GM21717 (cell line): ENCODE measurements at regions not wholly inside any gene's neighbourhood (a gene's known extent, or its start where the extent isn't known, plus 50 kb on each side); places are given as distances from the start of the nearest gene placed in this dataset.

ENCODE experiments used
- ATAC-seq: cut with Tn5 transposase; IDR thresholded peaks from one replicate; pipeline ENCODE4 v1.9.1; 2021; ENCODE audit warnings: mild to moderate bottlenecking, moderate library complexity; ENCODE audit not compliant: unreplicated experiment

DNA sequence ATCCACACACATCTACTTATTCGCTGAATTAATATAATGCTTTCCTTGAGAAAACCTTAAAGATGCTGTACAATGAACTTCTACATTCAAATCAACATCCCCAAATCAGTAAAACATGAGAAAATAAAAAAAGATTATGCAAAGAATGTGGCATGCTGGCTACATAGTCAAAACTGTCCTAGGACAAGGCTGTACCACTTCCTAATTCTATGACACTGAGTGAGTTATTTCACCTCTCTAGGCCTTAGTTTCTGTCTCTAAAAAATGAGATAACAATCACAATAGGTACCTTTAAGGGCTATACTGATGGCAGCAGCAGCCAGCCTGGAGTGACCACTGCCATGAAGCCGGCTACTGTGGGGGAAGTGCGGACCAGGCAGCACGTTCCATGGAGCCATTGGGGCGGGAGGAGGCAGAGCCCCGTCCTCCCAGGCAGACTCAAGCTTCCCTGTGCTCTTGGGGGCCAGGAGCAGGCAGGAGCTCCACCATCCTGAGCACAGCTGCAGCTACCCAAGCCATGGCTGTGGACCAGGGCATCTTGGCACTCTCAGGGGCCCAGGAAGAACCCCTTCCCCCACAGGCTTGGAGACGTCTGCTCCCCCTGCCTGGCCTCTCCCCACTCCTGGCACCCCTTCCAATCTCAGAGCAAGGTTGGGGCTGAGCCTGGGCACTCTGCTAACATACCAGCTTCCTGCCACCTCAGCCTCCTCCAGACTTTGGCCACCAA lies 110.2 kb downstream of the ELAPOR2 start:
- peak; percentile 95 for ATAC-seq

DNA sequence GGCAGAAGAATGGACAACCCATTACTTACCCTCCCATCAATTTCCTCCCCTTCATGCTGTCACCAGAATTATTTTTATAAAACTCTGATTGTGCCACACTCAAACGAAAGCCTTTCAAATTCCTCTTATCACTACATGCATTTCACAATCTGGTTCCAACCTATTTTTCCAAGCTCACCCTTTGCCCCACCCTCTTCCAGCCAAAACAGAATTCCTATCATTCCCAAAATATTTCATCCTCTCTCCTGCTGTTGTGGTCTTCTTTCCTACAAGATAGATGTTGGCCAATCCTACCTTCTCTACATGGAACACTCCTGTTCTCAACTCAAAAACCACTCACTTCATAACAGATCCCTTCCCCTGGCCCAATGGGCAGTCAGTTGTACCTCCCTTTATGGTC lies 111.5 kb downstream of the ELAPOR2 start:
- ATAC-seq = no peak

DNA sequence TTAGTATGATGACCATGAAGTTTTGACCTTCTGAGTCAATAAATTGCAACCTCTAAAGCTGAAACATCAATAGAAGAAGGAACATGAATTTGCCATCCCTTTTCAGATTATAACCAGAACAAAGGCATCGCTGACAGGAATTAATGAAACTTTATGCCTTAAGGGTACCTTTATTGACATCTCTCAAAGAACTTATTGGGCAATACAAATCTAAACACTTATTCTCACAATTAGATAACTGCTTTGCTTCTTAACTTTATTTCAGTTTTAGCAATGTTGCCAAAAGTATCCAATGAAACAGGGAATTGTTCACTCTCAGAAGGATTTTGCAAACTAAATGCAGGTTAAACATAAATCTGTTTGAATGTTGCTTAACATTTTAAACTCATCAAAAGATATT lies 116.0 kb downstream of the ELAPOR2 start:
- ATAC-seq = no peak

- ATAC-seq = no peak
Observed at GRCh38 chr7:86942995-86943394, 116.5 kb downstream of the ELAPOR2 start.

DNA sequence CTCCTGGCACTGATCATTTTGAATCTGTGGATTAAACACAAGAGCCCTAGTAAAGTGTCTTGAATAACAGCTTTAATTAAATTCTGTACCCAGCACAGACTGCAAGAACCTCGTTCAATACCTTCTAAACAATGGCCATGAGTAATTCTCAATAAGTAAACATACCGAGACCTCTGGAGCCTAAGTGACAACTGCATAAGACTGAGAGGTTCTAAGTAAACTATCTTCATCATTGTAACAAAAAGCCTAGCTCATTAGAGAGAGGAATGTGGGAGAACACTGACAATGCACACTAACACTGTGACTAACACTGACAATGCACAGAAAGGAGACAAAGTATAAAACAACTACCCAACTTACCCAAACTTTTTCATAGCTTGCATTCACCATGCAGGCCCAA lies 117.4 kb downstream of the ELAPOR2 start:
- no peak for ATAC-seq

- peak; percentile 80 for ATAC-seq
Observed at GRCh38 chr7:86939197-86939814, 120.1 kb downstream of the ELAPOR2 start.

DNA sequence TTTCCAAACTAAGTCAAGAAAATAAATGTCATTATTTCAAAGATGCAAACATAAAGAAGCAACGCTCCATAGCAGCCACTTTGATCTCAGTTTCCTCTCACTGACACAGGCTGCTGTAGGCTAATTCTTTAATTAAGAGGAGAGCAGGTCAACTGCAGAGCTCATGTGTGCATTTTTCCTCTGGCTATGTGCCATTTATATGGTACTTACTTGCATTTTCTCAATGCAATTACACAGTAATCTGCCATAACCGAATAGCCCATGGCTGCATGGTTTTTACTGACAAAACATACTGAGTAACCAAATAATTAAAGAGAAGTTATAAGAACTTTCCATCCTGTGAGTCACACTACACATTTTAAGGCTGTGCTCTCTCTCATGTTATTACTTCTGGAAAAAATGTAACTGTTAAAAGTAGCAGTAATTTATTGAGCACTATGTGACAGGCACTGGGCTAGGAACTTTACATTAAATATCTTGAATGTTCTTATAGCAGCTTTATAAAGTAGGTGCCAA lies 122.0 kb downstream of the ELAPOR2 start:
- no peak for ATAC-seq

GRCh38 chr7:86933295-86933845 lies 126.1 kb downstream of the ELAPOR2 start:
- no peak for ATAC-seq

DNA sequence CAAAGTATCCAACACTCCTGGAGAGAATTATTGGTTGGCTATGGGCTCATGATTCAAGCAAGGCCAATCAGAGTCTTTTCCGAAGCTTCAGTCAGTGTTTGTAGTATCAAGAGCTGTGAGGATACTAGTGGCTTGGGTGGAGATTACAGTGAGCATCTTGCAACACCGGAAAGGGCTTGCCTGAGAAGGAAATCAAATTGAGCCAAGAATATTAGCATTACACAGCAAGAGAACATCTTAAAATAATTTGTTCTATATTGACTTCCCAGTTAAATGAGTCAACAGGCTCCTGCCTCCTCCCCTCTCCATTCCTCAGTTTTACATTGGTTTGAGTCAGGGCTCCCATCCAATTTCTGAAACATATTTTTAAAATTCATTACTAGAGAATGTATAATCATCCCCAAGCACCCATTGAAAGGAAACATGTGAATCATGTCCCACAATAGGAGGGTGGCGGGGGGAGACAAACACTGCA lies 127.4 kb downstream of the ELAPOR2 start:
- no peak for ATAC-seq

- peak; percentile 43 for ATAC-seq
Observed at GRCh38 chr7:86931439-86931838, 128.0 kb downstream of the ELAPOR2 start.

- ATAC-seq = no peak
Observed at GRCh38 chr7:86930554-86931307, 128.7 kb downstream of the ELAPOR2 start.

GRCh38 chr7:86929293-86930109 lies 130.0 kb downstream of the ELAPOR2 start:
- ATAC-seq = peak; percentile 52

DNA sequence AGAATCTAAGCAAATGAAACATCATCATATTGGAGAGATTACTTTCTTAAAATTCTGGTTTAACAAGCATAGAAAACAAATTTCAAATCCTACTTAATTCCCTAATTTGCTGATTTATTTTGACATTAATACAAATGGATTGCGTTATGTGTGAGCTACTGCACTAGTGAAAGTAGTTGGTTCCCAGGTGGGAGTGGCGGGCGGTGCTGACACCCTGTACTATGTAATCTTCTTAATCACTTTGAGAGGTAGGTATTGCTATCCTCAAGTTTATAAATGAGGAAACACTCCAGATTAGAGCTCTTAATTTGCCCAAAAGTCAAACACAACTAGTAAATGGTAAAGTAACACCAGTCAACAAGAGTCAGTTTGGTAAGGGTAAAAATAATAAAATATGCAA lies 131.1 kb downstream of the ELAPOR2 start:
- no peak for ATAC-seq

DNA sequence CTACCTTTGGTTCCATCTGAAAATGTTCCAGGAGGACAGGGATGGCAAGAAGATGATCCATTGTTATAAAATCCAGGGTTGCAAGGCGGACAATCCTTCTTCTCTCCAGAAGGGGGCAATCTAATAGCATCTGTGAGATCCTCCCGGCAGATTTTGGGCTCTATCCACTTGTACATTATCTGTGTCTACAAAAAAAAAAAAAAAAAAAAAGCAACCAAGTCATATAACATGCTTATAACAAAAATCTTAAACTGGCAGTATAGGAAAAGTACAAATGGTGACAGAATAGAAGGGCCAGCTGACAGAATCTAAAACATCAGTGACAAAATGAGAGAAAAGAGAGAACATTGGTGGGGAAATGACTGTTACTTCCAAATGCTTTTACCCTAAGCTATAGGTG lies 132.7 kb downstream of the ELAPOR2 start:
- ATAC-seq = no peak

- no peak for ATAC-seq
Observed at GRCh38 chr7:86925221-86925620, 134.2 kb downstream of the ELAPOR2 start.

- no peak for ATAC-seq
Observed at GRCh38 chr7:86923527-86923926, 135.9 kb downstream of the ELAPOR2 start.

GRCh38 chr7:86920154-86920553 lies 139.3 kb downstream of the ELAPOR2 start:
- ATAC-seq = no peak

DNA sequence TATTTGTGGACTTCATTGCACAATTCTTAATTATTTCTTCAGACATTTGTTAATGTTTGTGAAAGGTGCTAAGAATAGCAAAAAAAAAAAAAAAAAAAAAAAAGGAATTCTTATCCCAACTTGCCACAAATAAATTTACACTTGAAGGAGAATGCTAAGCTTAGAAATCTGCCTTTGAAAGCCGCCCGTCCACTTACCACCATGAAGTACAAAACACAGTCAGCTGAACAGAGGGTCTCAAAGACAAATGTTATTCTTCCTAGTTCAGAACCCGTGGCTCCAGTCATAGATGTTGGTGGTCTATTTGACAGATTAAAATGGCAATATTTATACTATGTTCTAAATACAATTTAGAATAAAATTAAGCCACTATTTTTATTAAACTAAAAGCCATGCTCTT lies 141.2 kb downstream of the ELAPOR2 start:
- ATAC-seq = no peak

DNA sequence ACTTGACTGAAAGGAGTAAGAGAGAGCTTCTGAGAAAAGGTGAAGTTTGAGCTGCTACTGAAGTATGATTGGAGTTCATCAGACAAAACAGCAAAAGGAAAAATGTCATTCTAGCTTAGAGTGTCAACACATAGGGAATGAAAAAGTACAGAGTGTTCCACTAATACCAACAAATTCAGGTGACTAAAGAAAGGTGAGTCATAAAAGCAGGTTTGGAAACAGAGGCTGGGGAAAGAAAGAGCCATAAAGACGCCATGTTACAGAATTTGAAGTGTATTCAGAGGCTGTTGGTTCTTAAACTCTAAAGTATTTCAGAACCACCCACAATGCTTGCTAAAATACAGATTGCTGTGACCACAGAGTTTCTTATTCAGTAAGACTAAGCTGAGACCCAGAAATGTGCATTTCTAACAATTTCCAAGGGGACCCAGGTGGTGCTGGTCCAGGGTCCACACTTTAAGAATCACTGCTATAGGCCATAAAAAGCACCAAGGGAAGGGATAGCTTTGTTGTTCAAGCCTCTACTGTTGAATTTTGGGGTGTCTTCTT lies 143.1 kb downstream of the ELAPOR2 start:
- no peak for ATAC-seq

DNA sequence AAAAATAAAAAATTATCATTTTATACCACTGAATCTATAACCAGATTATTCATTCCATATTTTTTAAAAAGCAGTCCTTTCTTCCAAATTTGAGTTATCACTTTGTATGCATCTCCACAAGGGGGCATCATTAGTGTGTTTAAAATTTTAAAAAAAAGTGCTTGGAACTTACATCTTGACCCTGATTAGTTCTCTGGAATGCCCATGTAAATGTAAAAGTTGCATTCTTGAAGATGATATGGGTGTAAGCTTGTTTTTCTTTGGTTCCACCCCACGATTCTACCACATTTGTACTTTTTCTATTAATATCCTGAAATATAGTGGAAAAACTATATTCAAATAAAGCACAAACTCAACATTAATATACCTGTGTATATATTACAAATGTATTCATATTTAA lies 144.9 kb downstream of the ELAPOR2 start:
- ATAC-seq = no peak
